Suprapubic skin (tissue), 4 donors: ENCODE measurements at regions not wholly inside any gene's neighbourhood (a gene's known extent, or its start where the extent isn't known, plus 50 kb on each side); places are given as distances from the start of the nearest gene placed in this dataset.

Experiments
- DNase-seq, 2 donors: peaks; one replicate each; pipeline ENCODE4 v3.0.0-alpha.2; 2019; ENCODE audit warnings: low spot score in 2 of 2
- H3K27ac ChIP-seq: fragments of 200-600 bp; sonication (generic); one replicate; pipeline ENCODE4 v1.5.1; 2019
- H3K27me3 ChIP-seq: fragments of 200-600 bp; sonication (generic); one replicate; pipeline ENCODE4 v1.5.1; 2019
- H3K36me3 ChIP-seq: fragments of 200-600 bp; sonication (generic); one replicate; pipeline ENCODE4 v1.5.1; 2019
- H3K4me1 ChIP-seq: fragments of 200-600 bp; sonication (generic); one replicate; pipeline ENCODE4 v1.5.1; 2019
- H3K4me3 ChIP-seq: fragments of 200-600 bp; sonication (generic); one replicate; pipeline ENCODE4 v1.5.1; 2019; ENCODE audit warnings: mild to moderate bottlenecking
- H3K9me3 ChIP-seq: fragments of 200-600 bp; sonication (generic); one replicate; pipeline ENCODE4 v1.5.1; 2019
- EP300 ChIP-seq: sonication (generic); formaldehyde crosslinking; IDR thresholded peaks from one replicate; pipeline ENCODE4 v1.6.1; 2017; ENCODE audit warnings: antibody characterized with exemption
- POLR2A ChIP-seq, 2 donors: fragments of 450-650 bp; IDR thresholded peaks; one replicate each; pipeline ENCODE4 v1.6.1; 2017; ENCODE audit warnings: antibody characterized with exemption in 2 of 2, mild to moderate bottlenecking in 2 of 2, moderate library complexity in 2 of 2
- POLR2AphosphoS5 ChIP-seq, 3 donors: sonication (generic); formaldehyde crosslinking; IDR thresholded peaks; one replicate each; pipeline ENCODE4 v1.6.1; 2017; ENCODE audit warnings: antibody characterized with exemption in 3 of 3
- WGBS: methylation state at CpG from one replicate; pipeline ENCODE4 v1.1.5; 2018; 5-methylcytosine and 5-hydroxymethylcytosine counted together
- TF ChIP-seq, protein P1 (sequence below), 2 donors: fragments of 200-600 bp in 1 of 2; fragments of 450-650 bp in 1 of 2; sonication (generic) in 1 of 2; IDR thresholded peaks; one replicate each; pipeline ENCODE4 v1.5.1; 2016 to 2019; ENCODE audit warnings: antibody characterized with exemption in 2 of 2, mild to moderate bottlenecking in 1 of 2, moderate library complexity in 1 of 2

DNA sequence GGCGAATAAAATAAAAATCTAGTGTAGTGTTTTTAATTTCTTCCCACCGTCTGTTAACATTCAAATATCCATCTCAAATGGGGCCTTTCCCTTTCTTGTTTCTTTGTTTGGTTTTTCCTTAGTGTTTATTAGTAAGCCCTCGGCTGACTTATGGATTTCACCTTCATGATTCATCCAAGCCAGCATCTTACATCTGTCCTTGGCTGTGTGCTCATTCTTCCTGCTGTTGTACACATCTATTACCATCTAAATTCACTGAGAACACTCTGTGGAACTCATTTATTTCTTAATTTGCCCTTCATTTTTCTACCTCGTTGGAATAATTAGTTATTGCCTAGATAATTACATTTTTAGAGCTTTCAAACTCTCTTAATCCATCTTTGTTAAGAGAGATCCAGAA, 84.9 kb downstream of the SPCS3 start:
- TF ChIP-seq EP300 (no peak), POLR2AphosphoS5 (IDR thresholded peaks at IDR 0.05) (no peak), POLR2A (IDR thresholded peaks at IDR 0.05) (no peak)
- TF ChIP-seq, protein P1, sequence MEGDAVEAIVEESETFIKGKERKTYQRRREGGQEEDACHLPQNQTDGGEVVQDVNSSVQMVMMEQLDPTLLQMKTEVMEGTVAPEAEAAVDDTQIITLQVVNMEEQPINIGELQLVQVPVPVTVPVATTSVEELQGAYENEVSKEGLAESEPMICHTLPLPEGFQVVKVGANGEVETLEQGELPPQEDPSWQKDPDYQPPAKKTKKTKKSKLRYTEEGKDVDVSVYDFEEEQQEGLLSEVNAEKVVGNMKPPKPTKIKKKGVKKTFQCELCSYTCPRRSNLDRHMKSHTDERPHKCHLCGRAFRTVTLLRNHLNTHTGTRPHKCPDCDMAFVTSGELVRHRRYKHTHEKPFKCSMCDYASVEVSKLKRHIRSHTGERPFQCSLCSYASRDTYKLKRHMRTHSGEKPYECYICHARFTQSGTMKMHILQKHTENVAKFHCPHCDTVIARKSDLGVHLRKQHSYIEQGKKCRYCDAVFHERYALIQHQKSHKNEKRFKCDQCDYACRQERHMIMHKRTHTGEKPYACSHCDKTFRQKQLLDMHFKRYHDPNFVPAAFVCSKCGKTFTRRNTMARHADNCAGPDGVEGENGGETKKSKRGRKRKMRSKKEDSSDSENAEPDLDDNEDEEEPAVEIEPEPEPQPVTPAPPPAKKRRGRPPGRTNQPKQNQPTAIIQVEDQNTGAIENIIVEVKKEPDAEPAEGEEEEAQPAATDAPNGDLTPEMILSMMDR (IDR thresholded peaks at IDR 0.05): no peak
- 77% methylated on average over 4 of the region's 4 CpGs for WGBS
- Histone ChIP-seq H3K36me3 (no peaks in the 10 kb centered on the region), H3K9me3 (no peaks in the 10 kb centered on the region), H3K4me1 (no peaks in the 10 kb centered on the region), H3K27me3 (no peaks in the 10 kb centered on the region), H3K27ac (no peak overlapping the region), H3K4me3 (no peak overlapping the region)
- no peak for DNase-seq

DNA sequence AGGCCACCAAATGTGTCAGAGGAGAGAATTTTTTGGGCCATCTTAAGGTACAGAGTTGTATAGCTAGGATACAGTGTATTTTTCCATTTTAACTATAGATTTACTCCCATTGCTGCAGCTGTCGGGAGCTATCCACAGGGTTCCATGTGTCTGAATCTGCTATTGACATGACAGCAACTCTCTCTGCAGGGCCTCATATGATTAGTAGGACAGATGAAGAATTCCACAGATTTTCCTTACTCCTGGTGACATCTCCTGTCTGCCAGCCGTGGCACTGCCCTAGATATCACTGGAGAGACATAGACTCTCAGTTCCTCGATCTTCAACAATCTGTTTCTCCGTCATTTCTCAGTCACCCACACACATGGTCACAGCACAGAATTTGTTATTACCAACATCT, 86.5 kb downstream of the SPCS3 start:
- no peaks in the 10 kb centered on the region for H3K4me1 ChIP-seq
- no peaks in the 10 kb centered on the region for H3K9me3 ChIP-seq
- no peaks in the 10 kb centered on the region for H3K36me3 ChIP-seq
- TF ChIP-seq EP300 (no peak), POLR2AphosphoS5 (IDR thresholded peaks at IDR 0.05) (no peak), POLR2A (IDR thresholded peaks at IDR 0.05) (no peak)
- TF ChIP-seq, protein P1 (IDR thresholded peaks at IDR 0.05): no peak
- H3K4me3 ChIP-seq: no peak overlapping the region
- H3K27ac ChIP-seq: no peak overlapping the region
- WGBS: 69% methylated on average over 4 of the region's 4 CpGs
- no peak for DNase-seq
- H3K27me3 ChIP-seq: no peaks in the 10 kb centered on the region

DNA sequence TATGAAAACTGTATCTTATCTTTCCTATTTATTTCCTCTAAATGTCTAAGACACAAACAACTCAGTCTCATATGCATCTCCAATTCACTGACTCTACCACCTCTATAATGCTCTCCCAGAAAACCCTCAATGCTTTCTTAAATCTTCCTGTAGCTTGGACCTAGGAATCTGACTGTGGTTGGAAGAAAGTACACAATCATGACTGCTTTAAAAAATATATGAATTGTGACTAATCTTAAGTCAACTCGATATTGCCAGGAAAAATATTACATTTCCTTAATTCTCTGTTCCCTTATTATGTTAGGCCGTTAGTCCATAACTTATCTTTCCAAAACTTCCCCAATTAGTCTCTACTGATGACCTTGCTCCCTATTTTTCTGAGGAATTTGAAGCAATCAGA, 87.0 kb downstream of the SPCS3 start:
- no peaks in the 10 kb centered on the region for H3K36me3 ChIP-seq
- H3K27me3 ChIP-seq: no peaks in the 10 kb centered on the region
- DNase-seq: no peak
- H3K4me1 ChIP-seq: no peaks in the 10 kb centered on the region
- 97% methylated on average over 2 of the region's 2 CpGs for WGBS
- no peak overlapping the region for H3K27ac ChIP-seq
- no peaks in the 10 kb centered on the region for H3K9me3 ChIP-seq
- TF ChIP-seq, protein P1 (IDR thresholded peaks at IDR 0.05): no peak
- TF ChIP-seq EP300: no peak
- TF ChIP-seq POLR2A (IDR thresholded peaks at IDR 0.05): no peak
- no peak for TF ChIP-seq POLR2AphosphoS5 (IDR thresholded peaks at IDR 0.05)
- H3K4me3 ChIP-seq: no peak overlapping the region

DNA sequence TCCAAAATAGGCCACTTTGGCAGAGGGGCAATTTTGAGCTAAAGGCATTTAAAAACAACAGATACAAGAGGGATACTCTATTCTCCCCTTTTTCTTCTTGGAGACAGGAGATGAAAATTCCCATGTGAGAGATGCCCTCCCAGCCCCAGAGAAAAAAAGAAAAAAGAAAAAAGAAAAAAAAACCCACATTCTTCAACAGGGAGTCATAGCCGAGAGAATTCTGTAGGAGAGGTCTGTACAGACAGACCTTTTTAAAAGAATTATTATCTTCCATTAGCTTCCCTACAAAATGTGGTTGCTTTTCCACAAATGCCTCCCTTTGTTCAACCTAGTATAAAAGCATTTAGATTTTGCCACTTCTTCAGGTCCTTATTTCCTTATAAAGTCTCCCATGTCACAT, 89.9 kb downstream of the SPCS3 start:
- no peaks in the 10 kb centered on the region for H3K9me3 ChIP-seq
- no peaks in the 10 kb centered on the region for H3K36me3 ChIP-seq
- H3K27ac ChIP-seq: no peak overlapping the region
- 87% methylated on average over 1 of the region's 1 CpG for WGBS
- no peaks in the 10 kb centered on the region for H3K27me3 ChIP-seq
- no peak for DNase-seq
- H3K4me1 ChIP-seq: no peaks in the 10 kb centered on the region
- no peak for TF ChIP-seq POLR2A (IDR thresholded peaks at IDR 0.05)
- no peak for TF ChIP-seq POLR2AphosphoS5 (IDR thresholded peaks at IDR 0.05)
- no peak for TF ChIP-seq EP300
- TF ChIP-seq, protein P1 (IDR thresholded peaks at IDR 0.05): no peak
- no peak overlapping the region for H3K4me3 ChIP-seq

DNA sequence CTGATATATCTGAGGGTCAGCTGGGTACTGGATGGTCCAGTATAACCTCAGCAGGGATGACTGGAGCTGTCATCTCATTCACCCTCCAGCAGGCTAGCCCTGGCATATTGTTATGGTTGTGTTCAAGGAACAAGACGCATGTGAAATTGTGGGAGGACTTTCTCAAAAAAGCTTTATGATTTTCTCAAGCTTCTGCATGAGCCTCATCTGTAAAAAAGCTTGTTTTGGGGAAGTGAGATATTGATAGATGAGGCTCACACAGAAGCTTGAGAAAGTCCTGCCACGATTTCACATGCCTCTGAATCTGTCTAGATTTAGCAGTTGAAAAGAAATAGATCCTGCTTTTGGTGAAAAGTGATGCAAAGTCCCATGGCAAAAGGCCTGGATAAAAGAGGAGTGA, 93.4 kb downstream of the SPCS3 start:
- Histone ChIP-seq H3K27ac (no peak overlapping the region), H3K4me1 (no peaks in the 10 kb centered on the region), H3K9me3 (no peaks in the 10 kb centered on the region), H3K36me3 (no peaks in the 10 kb centered on the region), H3K27me3 (no peaks in the 10 kb centered on the region), H3K4me3 (no peak overlapping the region)
- no peak for TF ChIP-seq POLR2A (IDR thresholded peaks at IDR 0.05)
- TF ChIP-seq EP300: no peak
- TF ChIP-seq, protein P1 (IDR thresholded peaks at IDR 0.05): no peak
- TF ChIP-seq POLR2AphosphoS5 (IDR thresholded peaks at IDR 0.05): no peak
- DNase-seq: no peak
- WGBS: 77% methylated on average over 2 of the region's 2 CpGs
